GM12864 (cell line): ENCODE measurements at regions not wholly inside any gene's neighbourhood (a gene's known extent, or its start where the extent isn't known, plus 50 kb on each side); places are given as distances from the start of the nearest gene placed in this dataset.

Experiments used
- DNase-seq: peaks from one replicate; pipeline ENCODE4 v3.0.0-alpha.2; 2011; ENCODE audit warnings: low read depth
- H3K4me3 ChIP-seq: 2 replicates; pipeline ENCODE4 v1.5.1; 2011; ENCODE audit warnings: mild to moderate bottlenecking, low read depth, low read length, control low read depth
- CTCF ChIP-seq: IDR thresholded peaks from 2 replicates; pipeline ENCODE4 v1.5.1; 2011; ENCODE audit warnings: low read depth, mild to moderate bottlenecking, moderate library complexity, low read length, control low read depth, inconsistent platforms; ENCODE audit errors: missing control alignments

- DNase-seq, result no peak
- H3K4me3 ChIP-seq, result no peak overlapping the region
- TF ChIP-seq CTCF, result no peak
These were observed 104.9 kb downstream of the NUF2 start for GRCh38 chr1:163426505-163427251.

GRCh38 chr1:163427279-163427678 lies 105.5 kb downstream of the NUF2 start:
- no peak for DNase-seq
- no peak for TF ChIP-seq CTCF
- no peak overlapping the region for H3K4me3 ChIP-seq

GRCh38 chr1:163436140-163436812 lies 114.5 kb downstream of the NUF2 start:
- no peak for DNase-seq
- no peak overlapping the region for H3K4me3 ChIP-seq
- no peak for TF ChIP-seq CTCF

GRCh38 chr1:163439471-163439870 lies 117.7 kb downstream of the NUF2 start:
- TF ChIP-seq CTCF, result no peak
- DNase-seq, result no peak
- no peak overlapping the region for H3K4me3 ChIP-seq

- no peak for TF ChIP-seq CTCF
- no peak for DNase-seq
- no peak overlapping the region for H3K4me3 ChIP-seq
These were observed 118.3 kb downstream of the NUF2 start for GRCh38 chr1:163440090-163440489.

- H3K4me3 ChIP-seq, result no peak overlapping the region
- DNase-seq, result no peak
- TF ChIP-seq CTCF, result no peak
These were observed 120.6 kb downstream of the NUF2 start for GRCh38 chr1:163442231-163442879.
